ENCODE measurements at regions not wholly inside any gene's neighbourhood (a gene's known extent, or its start where the extent isn't known, plus 50 kb on each side); places are given as distances from the start of the nearest gene placed in this dataset.

DNA sequence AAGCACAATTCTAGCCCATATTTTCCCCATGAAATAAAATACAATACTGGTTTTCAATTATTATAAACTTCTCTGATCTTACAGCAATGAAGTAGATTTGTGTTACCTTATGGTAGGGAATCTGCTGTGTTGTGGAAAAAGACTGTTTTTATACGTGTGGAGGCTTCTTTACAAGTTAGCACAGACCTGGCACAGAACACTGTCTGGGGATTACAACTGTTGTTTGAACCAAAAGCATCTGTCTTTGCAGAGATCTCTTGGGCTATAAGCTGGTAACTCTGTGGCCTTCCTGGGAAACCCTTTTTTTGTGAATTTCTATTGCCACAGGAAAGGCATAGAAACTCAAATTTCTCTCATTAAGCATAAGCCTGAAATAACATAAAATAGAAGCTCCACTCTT, 581.9 kb downstream of the TUSC7 start:
- no peak for DNase-seq (ENCODE audit: low read depth)
- H3K4me3 ChIP-seq (ENCODE audit: low read depth, low read length): no peak overlapping the region
- TF ChIP-seq, protein P1, sequence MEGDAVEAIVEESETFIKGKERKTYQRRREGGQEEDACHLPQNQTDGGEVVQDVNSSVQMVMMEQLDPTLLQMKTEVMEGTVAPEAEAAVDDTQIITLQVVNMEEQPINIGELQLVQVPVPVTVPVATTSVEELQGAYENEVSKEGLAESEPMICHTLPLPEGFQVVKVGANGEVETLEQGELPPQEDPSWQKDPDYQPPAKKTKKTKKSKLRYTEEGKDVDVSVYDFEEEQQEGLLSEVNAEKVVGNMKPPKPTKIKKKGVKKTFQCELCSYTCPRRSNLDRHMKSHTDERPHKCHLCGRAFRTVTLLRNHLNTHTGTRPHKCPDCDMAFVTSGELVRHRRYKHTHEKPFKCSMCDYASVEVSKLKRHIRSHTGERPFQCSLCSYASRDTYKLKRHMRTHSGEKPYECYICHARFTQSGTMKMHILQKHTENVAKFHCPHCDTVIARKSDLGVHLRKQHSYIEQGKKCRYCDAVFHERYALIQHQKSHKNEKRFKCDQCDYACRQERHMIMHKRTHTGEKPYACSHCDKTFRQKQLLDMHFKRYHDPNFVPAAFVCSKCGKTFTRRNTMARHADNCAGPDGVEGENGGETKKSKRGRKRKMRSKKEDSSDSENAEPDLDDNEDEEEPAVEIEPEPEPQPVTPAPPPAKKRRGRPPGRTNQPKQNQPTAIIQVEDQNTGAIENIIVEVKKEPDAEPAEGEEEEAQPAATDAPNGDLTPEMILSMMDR (conservative IDR thresholded peaks at IDR 0.05; ENCODE audit: low read depth, low read length): no peak

DNA sequence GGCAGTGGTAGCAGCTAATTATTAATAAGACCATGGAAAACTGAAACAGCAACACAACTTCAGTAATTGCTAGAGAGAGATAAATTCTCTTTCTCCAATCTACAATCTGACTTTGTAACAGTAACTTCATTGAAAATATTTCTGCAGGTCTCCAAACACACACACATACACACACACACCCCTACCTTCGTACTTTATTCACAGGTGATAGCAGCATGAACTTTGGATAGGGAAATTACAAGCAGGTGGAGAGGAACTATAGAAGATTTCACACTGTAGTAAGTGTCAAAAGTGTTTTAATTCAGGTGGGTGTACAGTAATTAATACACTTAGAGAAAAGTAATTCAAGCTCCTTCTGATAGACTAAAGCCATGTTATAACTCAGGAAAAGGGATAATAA, 587.5 kb downstream of the TUSC7 start:
- TF ChIP-seq, protein P1 (conservative IDR thresholded peaks at IDR 0.05; ENCODE audit: low read depth, low read length): no peak
- H3K4me3 ChIP-seq (ENCODE audit: low read depth, low read length): no peak overlapping the region
- DNase-seq (ENCODE audit: low read depth): no peak

DNA sequence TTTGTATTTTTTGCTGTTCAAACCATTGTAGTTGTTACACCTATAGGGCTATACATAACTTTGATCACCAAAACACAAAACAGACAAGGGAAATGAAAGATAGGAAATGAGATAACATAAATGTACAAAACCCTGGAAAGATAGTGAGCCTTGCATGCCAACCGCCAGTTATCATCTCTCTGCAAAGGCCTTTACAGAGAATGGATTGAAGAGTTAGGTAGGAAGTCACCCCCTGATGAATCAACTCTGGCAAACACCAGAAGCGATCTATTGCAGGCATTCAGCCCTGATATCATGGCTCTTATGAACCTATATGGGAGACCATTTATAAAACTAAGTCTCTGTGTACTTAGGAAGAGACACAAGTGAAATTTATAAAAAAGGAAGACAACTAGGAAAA, 588.0 kb downstream of the TUSC7 start:
- no peak for DNase-seq (ENCODE audit: low read depth)

DNA sequence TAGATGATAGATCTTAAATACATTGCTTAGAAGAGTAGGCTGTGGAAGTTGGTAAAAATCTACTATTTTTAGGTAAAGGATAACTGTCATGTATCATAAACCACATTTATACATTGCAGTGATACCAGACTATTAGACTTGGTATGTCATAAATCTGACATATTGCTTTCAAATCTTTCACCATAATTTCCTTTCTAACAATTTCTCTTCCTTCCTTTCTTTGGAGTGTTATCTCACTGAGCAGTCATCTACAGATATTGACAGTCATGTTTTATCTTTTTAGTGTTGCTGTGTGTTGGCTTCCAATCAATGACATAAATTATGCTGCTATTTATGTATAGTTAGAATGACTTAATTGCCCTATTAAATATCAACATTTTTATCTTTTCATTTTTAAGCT, 588.7 kb downstream of the TUSC7 start:
- TF ChIP-seq, protein P1 (conservative IDR thresholded peaks at IDR 0.05; ENCODE audit: low read depth, low read length): no peak
- no peak for DNase-seq (ENCODE audit: low read depth)
- no peak overlapping the region for H3K4me3 ChIP-seq (ENCODE audit: low read depth, low read length)

More for the DNA sequence above, 588.0 kb downstream of the TUSC7 start:
- no peak overlapping the region for H3K4me3 ChIP-seq (ENCODE audit: low read depth, low read length)
- TF ChIP-seq, protein P1 (conservative IDR thresholded peaks at IDR 0.05; ENCODE audit: low read depth, low read length): no peak

DNA sequence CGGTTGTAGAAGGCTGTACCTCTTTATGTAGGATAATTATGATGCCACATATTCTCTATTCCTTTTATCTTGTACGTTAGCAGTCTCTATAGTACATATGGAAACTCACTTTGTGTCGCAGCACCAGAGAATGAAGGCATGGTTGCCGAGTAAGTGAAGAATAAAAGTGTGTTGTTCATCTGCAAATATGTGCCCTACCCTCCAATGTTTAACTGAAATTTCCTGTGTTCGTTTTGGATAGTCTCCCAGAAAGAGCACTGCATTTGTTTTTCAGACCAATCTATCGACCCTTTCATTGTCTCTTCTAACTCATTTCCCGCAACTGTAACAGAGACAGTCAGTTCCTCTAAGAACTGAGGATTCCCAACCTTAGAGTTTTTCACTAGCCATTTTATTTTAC, 592.8 kb downstream of the TUSC7 start:
- DNase-seq (ENCODE audit: low read depth): no peak
- H3K4me3 ChIP-seq (ENCODE audit: low read depth, low read length): no peak overlapping the region
- TF ChIP-seq, protein P1 (conservative IDR thresholded peaks at IDR 0.05; ENCODE audit: low read depth, low read length): no peak

DNA sequence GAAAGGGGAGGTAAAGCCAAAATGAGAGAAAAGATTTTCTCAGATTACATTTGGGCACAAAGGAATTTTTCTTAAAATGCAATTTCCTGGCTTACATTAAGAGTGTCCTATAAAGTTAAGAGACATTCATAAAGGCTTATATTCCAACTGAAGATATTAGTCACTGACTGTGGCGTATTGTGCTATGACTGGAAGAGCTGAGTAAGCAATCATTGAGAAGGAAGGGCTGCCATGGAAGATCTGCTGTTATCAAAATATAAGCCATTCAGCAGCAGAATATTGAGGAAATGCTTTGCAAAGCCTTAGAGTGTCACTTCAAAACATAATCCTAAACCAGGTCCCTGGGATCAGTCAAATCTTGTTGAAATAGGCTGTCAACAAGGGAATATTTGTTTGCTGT, 593.9 kb downstream of the TUSC7 start:
- TF ChIP-seq, protein P1 (conservative IDR thresholded peaks at IDR 0.05; ENCODE audit: low read depth, low read length): no peak
- H3K4me3 ChIP-seq (ENCODE audit: low read depth, low read length): no peak overlapping the region
- DNase-seq (ENCODE audit: low read depth): no peak

DNA sequence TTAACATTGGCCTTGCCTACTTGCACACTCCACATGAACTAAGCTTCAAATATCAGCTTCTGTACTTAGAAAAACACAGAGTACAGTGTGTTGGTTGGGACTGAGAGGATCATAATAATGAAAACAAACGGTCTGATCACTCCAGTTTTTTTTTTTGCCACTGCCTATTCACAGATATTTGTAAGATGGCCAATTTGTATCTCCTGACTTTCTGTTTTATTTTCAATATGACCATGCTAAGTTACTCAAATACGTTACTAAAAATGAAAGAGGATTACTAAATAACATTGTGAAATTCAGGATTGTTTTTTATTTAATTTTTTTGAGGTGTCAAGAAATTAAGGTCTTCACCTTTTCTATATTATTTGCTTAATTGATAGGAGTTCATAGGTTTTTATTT, 595.1 kb downstream of the TUSC7 start:
- no peak for DNase-seq (ENCODE audit: low read depth)
- no peak overlapping the region for H3K4me3 ChIP-seq (ENCODE audit: low read depth, low read length)
- TF ChIP-seq, protein P1 (conservative IDR thresholded peaks at IDR 0.05; ENCODE audit: low read depth, low read length): no peak

Measured in choroid plexus epithelial cell (primary cell).